ENCODE measurements at regions not wholly inside any gene's neighbourhood (a gene's known extent, or its start where the extent isn't known, plus 50 kb on each side); places are given as distances from the start of the nearest gene placed in this dataset.

- DNase-seq, result no peak
These were observed 359.9 kb upstream of the FSHR start for GRCh38 chr2:49514201-49514600.

- DNase-seq, result peak in 1 of 51 donors; percentile 1
These were observed 336.4 kb upstream of the FSHR start for GRCh38 chr2:49490710-49491109.

DNA sequence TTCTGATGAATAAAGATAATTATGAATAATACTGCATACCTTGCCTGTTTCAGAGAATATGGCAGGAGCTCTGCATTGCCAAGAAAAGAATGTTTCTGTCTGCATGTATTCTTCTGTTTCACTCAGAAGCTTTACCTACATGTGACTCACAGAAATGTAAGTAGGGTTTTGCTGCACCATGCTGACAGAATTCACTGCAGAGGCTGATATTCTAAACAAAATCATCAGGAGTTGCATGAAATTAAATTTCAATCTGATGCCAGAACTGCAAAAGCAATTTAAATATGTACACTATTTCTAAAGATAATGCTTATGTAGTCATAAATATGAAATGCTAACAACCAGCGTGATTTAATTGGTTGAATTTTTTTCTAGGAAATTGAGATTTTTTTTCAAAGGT lies 332.8 kb upstream of the FSHR start:
- no peak for DNase-seq

- DNase-seq, result no peak
These were observed 326.2 kb upstream of the FSHR start for GRCh38 chr2:49480520-49480919.

- no peak for DNase-seq
These were observed 311.0 kb upstream of the FSHR start for GRCh38 chr2:49465157-49465831.

DNA sequence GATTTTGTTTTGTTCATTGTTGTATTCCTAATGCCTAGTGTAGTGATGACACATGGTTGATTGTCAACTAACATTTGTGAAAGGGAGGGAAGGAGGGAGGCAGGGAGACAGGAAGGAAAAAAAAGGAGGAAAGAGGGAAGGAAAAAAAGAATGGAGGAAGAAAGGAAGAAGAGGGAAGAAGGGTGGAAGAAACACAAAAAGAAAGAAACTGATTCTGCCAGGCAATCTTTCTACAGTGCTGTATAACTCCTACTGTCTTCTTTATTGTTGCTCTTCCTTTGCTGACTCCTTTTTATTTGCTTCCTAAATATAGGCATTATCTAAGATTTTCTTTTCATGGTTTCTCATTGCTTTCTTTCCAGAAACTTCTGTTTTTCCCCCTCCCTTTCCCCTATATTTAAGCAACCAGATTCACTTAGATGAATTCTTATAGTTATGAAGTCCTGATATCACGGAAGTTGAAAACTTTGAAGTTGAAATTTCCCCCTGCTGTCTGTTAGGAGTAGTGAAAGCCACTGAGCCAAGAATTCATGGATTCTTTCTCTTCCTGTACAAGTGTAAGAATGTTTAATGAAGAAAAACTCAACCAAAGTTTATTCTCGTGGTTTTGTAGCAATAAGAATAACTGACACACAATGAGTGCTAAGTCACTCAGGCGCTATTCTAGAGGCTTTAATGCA lies 305.1 kb upstream of the FSHR start:
- no peak for DNase-seq

GRCh38 chr2:49444005-49444404 lies 289.7 kb upstream of the FSHR start:
- DNase-seq, result no peak

- DNase-seq, result no peak
These were observed 272.7 kb upstream of the FSHR start for GRCh38 chr2:49426996-49427395.

DNA sequence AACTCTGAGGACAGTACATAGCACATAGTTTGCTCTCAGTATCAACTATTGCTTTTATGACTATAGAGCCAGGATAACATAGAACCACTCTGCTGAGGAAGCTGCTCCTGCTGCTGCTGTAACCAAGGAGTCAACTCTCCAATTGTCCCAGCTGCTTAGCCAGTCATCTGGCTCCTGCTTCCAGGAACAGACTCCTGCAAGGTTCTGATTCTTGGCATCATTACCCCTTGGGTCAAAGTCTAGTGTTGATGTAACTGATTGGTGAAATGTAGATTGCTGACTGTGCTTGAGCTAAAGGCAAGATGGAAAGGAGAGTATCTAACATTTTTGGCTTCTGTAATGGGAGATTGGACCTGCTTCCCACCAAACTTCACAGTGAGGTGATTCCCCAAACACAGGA lies 261.9 kb upstream of the FSHR start:
- DNase-seq, result no peak

GRCh38 chr2:49404108-49404507 lies 249.8 kb upstream of the FSHR start:
- peak in 2 of 51 donors; percentile 3 to 15 for DNase-seq

- no peak for DNase-seq
These were observed 249.3 kb upstream of the FSHR start for GRCh38 chr2:49403637-49404036.

DNA sequence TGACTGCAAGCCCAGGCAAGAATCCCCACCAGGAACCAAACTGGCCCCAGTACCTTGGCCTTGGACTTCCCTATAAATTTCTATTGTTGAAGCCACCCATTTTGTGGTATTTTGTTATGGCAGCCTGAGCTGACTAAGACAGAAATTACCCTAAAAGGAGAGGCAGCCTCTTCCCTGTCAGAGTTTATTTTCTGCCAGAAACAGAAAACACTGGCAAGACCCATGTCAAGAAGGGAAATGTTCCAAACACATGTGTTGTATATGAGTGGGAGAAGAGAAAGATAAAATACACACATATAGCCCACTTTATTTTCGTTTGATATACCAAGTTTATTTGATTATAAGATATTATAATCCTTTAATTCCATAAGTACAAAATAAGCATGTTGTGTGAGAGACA lies 225.1 kb upstream of the FSHR start:
- DNase-seq, result no peak

- DNase-seq, result no peak
These were observed 216.9 kb upstream of the FSHR start for GRCh38 chr2:49371128-49371701.

- DNase-seq, result no peak
These were observed 215.3 kb upstream of the FSHR start for GRCh38 chr2:49369650-49370049.

- no peak for DNase-seq
These were observed 214.8 kb upstream of the FSHR start for GRCh38 chr2:49369101-49369500.

GRCh38 chr2:49367003-49367402 lies 212.7 kb upstream of the FSHR start:
- no peak for DNase-seq

- no peak for DNase-seq
These were observed 206.1 kb upstream of the FSHR start for GRCh38 chr2:49360407-49360767.

DNA sequence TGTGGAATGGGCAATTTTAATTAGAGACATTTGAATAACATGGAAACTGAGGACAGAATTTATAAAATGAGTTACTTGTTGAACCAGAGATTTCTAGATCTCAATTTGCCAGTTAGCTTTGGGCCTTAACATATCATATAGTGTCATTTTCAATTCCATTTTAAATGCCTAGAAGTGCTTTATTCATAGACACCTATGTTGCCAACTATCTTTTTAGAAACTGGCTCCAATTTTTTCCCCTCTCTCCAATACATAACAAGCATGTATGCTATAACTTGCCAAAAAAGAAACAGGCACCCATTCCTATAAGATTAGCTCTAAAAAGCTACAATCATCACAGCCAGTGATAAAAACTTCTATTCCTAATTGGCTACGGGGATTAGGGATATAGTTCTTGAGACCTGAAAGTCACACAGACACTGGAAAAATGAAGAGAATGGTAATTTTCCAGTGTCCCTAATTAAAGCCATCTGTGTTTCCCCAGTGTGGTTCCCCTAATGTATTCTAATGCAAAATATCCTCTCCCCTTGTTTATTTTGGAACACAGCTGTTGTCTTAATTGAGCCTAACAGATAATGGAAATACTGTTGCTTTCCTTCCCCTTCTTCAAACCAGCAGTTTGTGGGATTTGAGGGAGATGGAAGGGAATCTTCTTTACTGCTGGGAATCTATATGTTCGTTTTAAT lies 205.5 kb upstream of the FSHR start:
- no peak for DNase-seq

- no peak for DNase-seq
These were observed 201.3 kb upstream of the FSHR start for GRCh38 chr2:49355611-49356010.

- no peak for DNase-seq
These were observed 197.2 kb upstream of the FSHR start for GRCh38 chr2:49351560-49351959.

DNA sequence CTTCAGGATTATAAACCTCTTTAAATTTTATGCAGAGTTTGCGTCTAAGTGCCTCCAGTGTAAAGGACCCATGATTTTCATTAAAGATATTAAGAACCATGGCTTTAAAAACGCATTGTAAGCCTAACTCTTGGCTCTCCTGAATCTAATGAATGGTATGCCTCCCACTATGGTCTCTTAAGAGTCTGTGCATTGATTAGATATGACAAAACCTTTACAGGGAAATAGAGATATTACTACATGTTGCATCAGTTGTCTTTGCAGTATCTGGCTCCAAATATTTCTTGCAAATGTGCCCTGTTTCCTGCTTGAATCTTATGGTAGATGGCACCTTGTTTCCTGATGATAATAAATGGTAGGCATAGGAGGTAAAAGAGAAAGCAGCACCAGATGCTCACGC lies 189.3 kb upstream of the FSHR start:
- no peak for DNase-seq

GRCh38 chr2:49342156-49342555 lies 187.8 kb upstream of the FSHR start:
- DNase-seq, result no peak

GRCh38 chr2:49335546-49335945 lies 181.2 kb upstream of the FSHR start:
- no peak for DNase-seq
